ENCODE measurements at regions not wholly inside any gene's neighbourhood (a gene's known extent, or its start where the extent isn't known, plus 50 kb on each side); places are given as distances from the start of the nearest gene placed in this dataset.

- no peak for TF ChIP-seq TAF1 (IDR thresholded peaks at IDR 0.05; ENCODE audit: low read depth, low read length)
- TF ChIP-seq POLR2A (IDR thresholded peaks at IDR 0.05; ENCODE audit: low read depth, low read length), result no peak
- TF ChIP-seq POLR2AphosphoS5 (IDR thresholded peaks at IDR 0.05; ENCODE audit: low read depth, low read length), result no peak
- no peak for TF ChIP-seq SPI1 (IDR thresholded peaks at IDR 0.05; ENCODE audit: low read depth, low read length)
- TF ChIP-seq POU2F2 (IDR thresholded peaks at IDR 0.05; ENCODE audit: low read depth, low read length), result no peak
- no peak for TF ChIP-seq PAX5 (IDR thresholded peaks at IDR 0.05; ENCODE audit: insufficient read depth, low read length, severe bottlenecking)
Measured at GRCh38 chr10:4316161-4316810, 509.7 kb upstream of the AKR1E2 start.
